ENCODE measurements at regions not wholly inside any gene's neighbourhood (a gene's known extent, or its start where the extent isn't known, plus 50 kb on each side); places are given as distances from the start of the nearest gene placed in this dataset.
"Not testable (repeated sequence)": the region's sequence is repeated elsewhere in the genome, so short reads cannot be mapped to it uniquely, and the experiment has no call there.

GRCh38 chr20:53644108-53644507, 50.5 kb upstream of the ZNF217 start:
- DNase-seq (ENCODE audit: low spot score): not testable (repeated sequence)

Measured in CD4-positive, alpha-beta T cell treated with Interleukin-2 at 100 ng/mL for 4 hours (primary cell).